ENCODE measurements at regions not wholly inside any gene's neighbourhood (a gene's known extent, or its start where the extent isn't known, plus 50 kb on each side); places are given as distances from the start of the nearest gene placed in this dataset.

DNA sequence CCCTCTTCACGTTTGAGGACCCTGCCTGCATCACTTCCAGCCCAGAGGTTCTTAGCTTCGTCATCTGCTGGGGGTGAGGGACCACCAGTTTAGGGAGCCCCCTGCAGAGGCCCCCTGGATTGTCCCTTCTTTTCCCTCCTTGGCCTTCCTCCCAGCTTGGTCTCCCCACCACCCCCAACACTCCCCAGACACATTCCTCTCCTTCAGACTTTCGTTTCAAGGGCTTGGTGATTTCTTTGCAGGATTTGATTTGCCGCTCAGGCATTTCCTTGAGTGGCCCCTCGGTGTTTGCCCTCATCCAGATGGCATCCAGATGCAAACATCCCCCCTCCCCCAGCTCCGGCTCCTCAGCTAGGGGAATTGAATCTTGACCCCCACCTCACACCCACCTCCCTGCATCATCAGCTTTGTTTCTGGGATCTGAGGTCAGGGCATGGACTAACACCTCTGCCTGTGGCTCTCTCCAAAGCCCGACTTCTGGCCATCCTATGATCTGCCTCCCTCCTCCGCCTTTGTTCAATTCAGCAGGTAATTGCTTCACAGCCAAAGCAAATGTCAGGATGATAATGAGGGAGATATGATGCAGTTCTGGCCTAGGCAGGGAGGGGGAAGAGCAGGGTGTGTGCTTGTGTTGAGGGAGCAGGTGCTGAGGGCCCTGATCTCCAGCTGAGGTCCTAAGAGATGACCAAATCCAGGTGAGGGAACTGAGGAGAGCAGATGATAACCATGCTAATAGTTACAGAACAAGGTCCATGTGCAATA is 141.5 kb downstream of the VEGFA start:
- TF ChIP-seq CTCF (IDR thresholded peaks at IDR 0.05), result peak in 3 of 7 experiments; percentile 7 to 21 (median 12)
- TF ChIP-seq POLR2AphosphoS5 (IDR thresholded peaks at IDR 0.05), result peak in 2 of 3 donors; percentile 20 to 76
- TF ChIP-seq POLR2A (IDR thresholded peaks at IDR 0.05), result no peak
